ENCODE measurements at regions not wholly inside any gene's neighbourhood (a gene's known extent, or its start where the extent isn't known, plus 50 kb on each side); places are given as distances from the start of the nearest gene placed in this dataset.

DNA sequence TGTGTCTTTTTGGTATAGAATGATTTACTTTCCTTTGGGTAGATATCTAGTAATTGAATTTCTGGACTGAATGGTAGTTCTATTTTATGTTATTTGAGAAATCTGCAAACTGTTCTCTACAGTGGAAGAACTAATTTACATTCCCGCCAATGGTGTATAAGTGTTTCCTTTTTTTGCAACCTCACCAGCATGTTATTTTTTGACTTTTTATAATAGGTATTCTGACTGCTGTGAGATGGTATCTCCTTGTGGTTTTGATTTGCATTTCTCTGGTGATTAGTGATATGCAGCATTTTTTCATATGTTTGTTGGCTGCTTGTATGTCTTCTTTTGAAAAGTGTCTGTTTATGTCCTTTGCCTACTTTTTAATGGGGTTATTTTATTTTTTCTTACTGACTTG lies 607.2 kb downstream of the OTOL1 start:
- DNase-seq (ENCODE audit: insufficient read length, low spot score) (no peak), FAIRE-seq (no peak)
- no peak for TF ChIP-seq POLR2A (IDR thresholded peaks at IDR 0.05; ENCODE audit: low read depth, low read length)

DNA sequence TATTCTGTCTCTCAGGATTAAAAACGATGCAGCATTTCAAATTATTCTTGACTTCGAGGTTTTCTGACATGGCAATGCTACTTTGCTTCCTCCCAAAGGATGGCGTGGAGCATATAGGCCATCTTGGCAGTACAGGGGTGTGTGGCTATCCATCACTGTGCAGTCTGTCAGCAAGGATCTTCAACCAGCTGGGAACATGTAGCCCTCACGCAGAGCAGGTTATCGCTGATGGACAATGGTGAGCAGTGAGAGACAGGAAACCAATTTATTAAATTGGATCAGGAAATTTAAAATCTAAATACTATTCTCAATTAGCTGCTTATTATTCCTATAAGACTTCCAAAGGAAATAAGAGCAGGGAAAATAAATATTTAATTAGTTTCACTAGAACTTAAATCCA lies 615.3 kb downstream of the OTOL1 start:
- FAIRE-seq (no peak), DNase-seq (ENCODE audit: insufficient read length, low spot score) (no peak)
- TF ChIP-seq POLR2A (IDR thresholded peaks at IDR 0.05; ENCODE audit: low read depth, low read length), result no peak

GRCh38 chr3:162112719-162113118 lies 616.1 kb downstream of the OTOL1 start:
- TF ChIP-seq POLR2A (IDR thresholded peaks at IDR 0.05; ENCODE audit: low read depth, low read length), result no peak
- no peak for FAIRE-seq
- no peak for DNase-seq (ENCODE audit: insufficient read length, low spot score)

- TF ChIP-seq POLR2A (IDR thresholded peaks at IDR 0.05; ENCODE audit: low read depth, low read length), result no peak
- DNase-seq (ENCODE audit: insufficient read length, low spot score), result no peak
These were observed 621.4 kb downstream of the OTOL1 start for GRCh38 chr3:162117961-162118360.

GRCh38 chr3:162119651-162120050 lies 623.0 kb downstream of the OTOL1 start:
- FAIRE-seq, result no peak
- no peak for DNase-seq (ENCODE audit: insufficient read length, low spot score)
- TF ChIP-seq POLR2A (IDR thresholded peaks at IDR 0.05; ENCODE audit: low read depth, low read length), result no peak

More at GRCh38 chr3:162117961-162118360, 621.4 kb downstream of the OTOL1 start:
- FAIRE-seq, result peak; percentile 20

DNA sequence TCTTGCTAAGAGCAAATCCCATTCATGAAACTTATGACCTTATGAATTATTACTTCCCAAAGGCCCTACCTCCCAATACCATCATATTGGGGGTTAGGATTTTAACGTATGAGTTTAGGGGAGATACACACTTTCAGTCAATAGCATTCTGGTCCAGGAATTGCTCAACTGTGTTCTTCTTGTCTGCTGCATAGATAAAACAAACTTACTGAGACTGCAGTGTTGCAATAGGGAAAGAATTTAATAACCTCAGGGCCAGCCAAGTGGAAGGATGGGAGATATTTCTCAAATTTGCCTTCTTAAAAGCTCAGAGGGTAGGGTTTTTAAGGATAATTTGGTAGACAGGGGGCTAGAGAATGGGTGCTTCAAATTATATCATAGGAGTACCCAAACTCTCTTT lies 625.8 kb downstream of the OTOL1 start:
- no peak for TF ChIP-seq POLR2A (IDR thresholded peaks at IDR 0.05; ENCODE audit: low read depth, low read length)
- FAIRE-seq, result no peak
- no peak for DNase-seq (ENCODE audit: insufficient read length, low spot score)

DNA sequence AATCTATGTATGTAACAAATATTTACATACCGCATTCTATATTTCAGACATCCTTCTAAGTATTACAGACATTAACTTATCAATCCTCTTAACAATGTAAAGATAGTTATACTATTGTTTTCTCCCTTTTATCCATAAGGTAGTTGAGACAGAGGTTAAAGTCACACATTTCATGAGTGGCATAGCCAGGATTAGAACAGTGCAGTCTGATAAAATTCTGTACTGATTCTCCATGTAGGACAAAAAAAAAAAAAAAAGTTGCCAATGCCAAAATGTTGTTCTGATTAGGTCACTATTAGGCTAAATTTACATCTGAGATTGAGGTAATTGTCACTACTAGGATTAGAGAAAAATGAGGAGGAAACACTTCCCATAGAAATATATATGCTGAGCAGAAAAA lies 629.2 kb downstream of the OTOL1 start:
- no peak for TF ChIP-seq POLR2A (IDR thresholded peaks at IDR 0.05; ENCODE audit: low read depth, low read length)
- no peak for DNase-seq (ENCODE audit: insufficient read length, low spot score)
- no peak for FAIRE-seq

GRCh38 chr3:162130582-162130981 lies 634.0 kb downstream of the OTOL1 start:
- DNase-seq (ENCODE audit: insufficient read length, low spot score) (no peak), FAIRE-seq (no peak)

GRCh38 chr3:162132981-162133380 lies 636.4 kb downstream of the OTOL1 start:
- FAIRE-seq (no peak), DNase-seq (ENCODE audit: insufficient read length, low spot score) (no peak)
- TF ChIP-seq POLR2A (IDR thresholded peaks at IDR 0.05; ENCODE audit: low read depth, low read length), result no peak

More at GRCh38 chr3:162130582-162130981, 634.0 kb downstream of the OTOL1 start:
- TF ChIP-seq POLR2A (IDR thresholded peaks at IDR 0.05; ENCODE audit: low read depth, low read length), result no peak

GRCh38 chr3:162134571-162134970 lies 638.0 kb downstream of the OTOL1 start:
- no peak for TF ChIP-seq POLR2A (IDR thresholded peaks at IDR 0.05; ENCODE audit: low read depth, low read length)
- FAIRE-seq (no peak), DNase-seq (ENCODE audit: insufficient read length, low spot score) (no peak)

DNA sequence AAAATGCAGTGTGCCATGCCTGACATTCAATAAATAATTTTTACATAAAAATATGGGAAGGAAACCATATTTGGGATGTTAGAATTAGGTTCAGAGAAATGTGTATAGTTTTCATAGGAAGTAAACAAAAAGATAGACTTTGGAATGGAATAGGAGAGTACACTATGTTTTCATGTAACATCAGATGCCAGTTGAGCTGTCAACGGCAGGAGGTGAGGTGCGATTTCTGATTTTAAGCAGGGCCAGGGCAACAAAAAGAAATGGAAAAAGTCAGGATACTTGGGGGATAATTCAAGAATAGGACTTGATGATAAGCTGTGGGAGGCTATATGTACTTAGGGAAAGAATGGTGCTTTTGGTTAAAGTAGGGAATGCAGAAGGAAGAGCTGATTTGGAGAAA lies 639.5 kb downstream of the OTOL1 start:
- DNase-seq (ENCODE audit: insufficient read length, low spot score) (no peak), FAIRE-seq (no peak)
- no peak for TF ChIP-seq POLR2A (IDR thresholded peaks at IDR 0.05; ENCODE audit: low read depth, low read length)

DNA sequence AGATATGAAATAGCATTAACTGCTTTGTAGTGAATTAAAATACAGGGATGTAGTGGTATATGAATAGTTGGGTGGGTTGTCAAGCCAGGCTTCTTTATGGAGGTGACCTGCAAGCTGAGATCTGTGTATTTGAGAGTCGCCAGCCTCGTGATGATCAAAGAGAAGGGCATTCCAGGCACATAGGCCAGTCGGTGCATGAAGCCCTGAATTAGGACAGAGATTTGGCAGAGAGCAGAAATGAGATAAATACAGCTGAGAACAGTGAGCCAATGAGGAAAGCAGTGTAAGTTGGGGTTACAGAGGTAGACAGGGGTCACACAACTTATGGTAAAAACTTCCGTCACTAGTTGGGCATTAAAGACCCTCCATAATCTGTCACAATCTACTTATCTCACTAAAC lies 641.9 kb downstream of the OTOL1 start:
- FAIRE-seq (no peak), DNase-seq (ENCODE audit: insufficient read length, low spot score) (no peak)
- no peak for TF ChIP-seq POLR2A (IDR thresholded peaks at IDR 0.05; ENCODE audit: low read depth, low read length)

- no peak for DNase-seq (ENCODE audit: insufficient read length, low spot score)
- no peak for FAIRE-seq
- no peak for TF ChIP-seq POLR2A (IDR thresholded peaks at IDR 0.05; ENCODE audit: low read depth, low read length)
These were observed 643.2 kb downstream of the OTOL1 start for GRCh38 chr3:162139841-162140240.

- DNase-seq (ENCODE audit: insufficient read length, low spot score), result no peak
- no peak for TF ChIP-seq POLR2A (IDR thresholded peaks at IDR 0.05; ENCODE audit: low read depth, low read length)
These were observed 644.7 kb downstream of the OTOL1 start for GRCh38 chr3:162141272-162141791.

DNA sequence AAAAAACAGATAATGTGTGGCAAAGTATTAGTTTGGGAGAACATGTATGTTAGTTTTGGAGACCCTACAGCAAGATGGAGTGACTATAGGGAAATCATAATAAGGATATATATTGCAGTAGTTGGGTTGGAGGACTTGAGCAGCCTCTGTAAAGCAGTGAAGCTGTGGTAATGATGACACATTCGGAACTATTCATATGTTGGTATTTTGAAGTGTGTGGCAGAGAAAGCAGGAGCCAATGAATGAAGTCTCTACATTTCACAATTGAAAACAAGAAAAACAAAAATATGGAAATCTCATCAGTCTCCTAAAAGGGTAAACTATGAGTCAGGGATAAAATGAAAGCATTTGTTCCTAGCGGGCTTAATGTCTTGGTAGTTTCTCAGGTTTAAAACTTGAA lies 645.9 kb downstream of the OTOL1 start:
- no peak for TF ChIP-seq POLR2A (IDR thresholded peaks at IDR 0.05; ENCODE audit: low read depth, low read length)
- FAIRE-seq, result peak; percentile 92
- no peak for DNase-seq (ENCODE audit: insufficient read length, low spot score)

More at GRCh38 chr3:162141272-162141791, 644.7 kb downstream of the OTOL1 start:
- FAIRE-seq, result no peak

GRCh38 chr3:162143180-162143579 lies 646.6 kb downstream of the OTOL1 start:
- no peak for DNase-seq (ENCODE audit: insufficient read length, low spot score)
- TF ChIP-seq POLR2A (IDR thresholded peaks at IDR 0.05; ENCODE audit: low read depth, low read length), result no peak
- peak; percentile 57 for FAIRE-seq
